Activated T-cell treated with anti-CD3 and anti-CD28 coated beads, Interleukin-2, amount 50 U/mL, for 48 hours (primary cell): ENCODE measurements at regions not wholly inside any gene's neighbourhood (a gene's known extent, or its start where the extent isn't known, plus 50 kb on each side); places are given as distances from the start of the nearest gene placed in this dataset.

Experiments used
- DNase-seq, 2 experiments: peaks; one replicate each; pipeline ENCODE4 v3.0.0-alpha.2; 2020

GRCh38 chr18:45119876-45120275 is 439.2 kb downstream of the SETBP1 start:
- no peak for DNase-seq

GRCh38 chr18:45121146-45121545 is 440.5 kb downstream of the SETBP1 start:
- DNase-seq, result no peak

- no peak for DNase-seq
Measured at GRCh38 chr18:45122506-45122905, 441.8 kb downstream of the SETBP1 start.

GRCh38 chr18:45127405-45127804 is 446.7 kb downstream of the SETBP1 start:
- no peak for DNase-seq

- no peak for DNase-seq
Measured at GRCh38 chr18:45133276-45133675, 452.6 kb downstream of the SETBP1 start.

- DNase-seq, result no peak
Measured at GRCh38 chr18:45136381-45137086, 455.8 kb downstream of the SETBP1 start.

- no peak for DNase-seq
Measured at GRCh38 chr18:45137087-45137419, 456.4 kb downstream of the SETBP1 start.

- no peak for DNase-seq
Measured at GRCh38 chr18:45139478-45139877, 458.8 kb downstream of the SETBP1 start.

GRCh38 chr18:45142868-45143267 is 462.2 kb downstream of the SETBP1 start:
- no peak for DNase-seq

GRCh38 chr18:45149712-45150111 is 465.6 kb upstream of the SLC14A2 start:
- no peak for DNase-seq

GRCh38 chr18:45151645-45152044 is 463.6 kb upstream of the SLC14A2 start:
- DNase-seq, result no peak

GRCh38 chr18:45155526-45155925 is 459.8 kb upstream of the SLC14A2 start:
- DNase-seq, result no peak

- DNase-seq, result no peak
Measured at GRCh38 chr18:45156946-45157345, 458.3 kb upstream of the SLC14A2 start.

GRCh38 chr18:45157576-45157975 is 457.7 kb upstream of the SLC14A2 start:
- no peak for DNase-seq

- DNase-seq, result no peak
Measured at GRCh38 chr18:45161850-45162249, 453.4 kb upstream of the SLC14A2 start.

- DNase-seq, result no peak
Measured at GRCh38 chr18:45163871-45164270, 451.4 kb upstream of the SLC14A2 start.

- no peak for DNase-seq
Measured at GRCh38 chr18:45164551-45164950, 450.7 kb upstream of the SLC14A2 start.

- DNase-seq, result no peak
Measured at GRCh38 chr18:45165176-45165713, 450.0 kb upstream of the SLC14A2 start.

GRCh38 chr18:45165871-45166270 is 449.4 kb upstream of the SLC14A2 start:
- DNase-seq, result no peak

- DNase-seq, result no peak
Measured at GRCh38 chr18:45166341-45166835, 448.9 kb upstream of the SLC14A2 start.

GRCh38 chr18:45166836-45167551 is 448.3 kb upstream of the SLC14A2 start:
- DNase-seq, result no peak

GRCh38 chr18:45167631-45168280 is 447.5 kb upstream of the SLC14A2 start:
- DNase-seq, result no peak

GRCh38 chr18:45168866-45169600 is 446.2 kb upstream of the SLC14A2 start:
- no peak for DNase-seq
